SHP77 treated with DMSO at 0.1 percent for 48 hours (cell line): ENCODE measurements at regions not wholly inside any gene's neighbourhood (a gene's known extent, or its start where the extent isn't known, plus 50 kb on each side); places are given as distances from the start of the nearest gene placed in this dataset.
"Not testable (repeated sequence)": the region's sequence is repeated elsewhere in the genome, so short reads cannot be mapped to it uniquely, and the experiment has no call there.

ENCODE experiments used
- DNase-seq: peaks from one replicate; lab custom pipeline; 2025; lab: John Stamatoyannopoulos, UW

DNA sequence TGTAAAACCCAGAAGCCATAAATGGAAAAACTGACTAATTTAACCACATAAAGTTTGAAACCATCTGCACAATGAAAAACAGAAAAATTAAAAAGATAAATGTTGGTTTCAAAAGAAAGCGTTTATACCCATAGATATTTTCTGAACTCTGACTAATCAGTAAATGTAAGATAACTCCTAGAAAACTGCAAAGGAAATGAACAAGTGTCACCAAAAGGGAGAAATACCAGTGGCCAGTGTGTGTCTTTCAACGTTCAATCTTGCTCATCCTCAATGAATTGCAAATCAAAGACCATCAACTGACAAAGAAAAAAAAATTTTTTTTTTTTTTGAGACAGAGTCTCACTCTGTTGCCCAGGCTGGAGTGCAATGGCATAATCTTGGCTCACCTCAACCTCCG lies 180.1 kb downstream of the SYK start:
- no peak for DNase-seq

DNA sequence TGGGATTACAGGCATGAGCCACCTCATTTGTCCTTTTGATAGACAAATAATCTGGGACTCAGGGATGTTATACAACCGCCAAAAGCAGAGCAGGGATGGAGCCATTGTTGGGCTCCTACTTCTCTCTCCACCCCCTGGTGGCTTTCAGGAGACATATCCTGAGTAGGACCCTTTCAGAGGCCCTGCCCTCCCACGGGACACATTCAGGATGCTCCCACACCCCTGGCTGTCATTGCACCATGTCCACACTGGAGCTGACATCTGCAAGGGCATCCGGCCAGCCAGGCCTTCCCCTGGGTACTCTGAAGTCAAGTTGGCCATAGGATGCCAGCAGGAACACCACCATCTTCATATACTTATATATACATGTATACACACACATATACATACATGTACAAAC lies 181.8 kb downstream of the SYK start:
- DNase-seq = no peak

DNA sequence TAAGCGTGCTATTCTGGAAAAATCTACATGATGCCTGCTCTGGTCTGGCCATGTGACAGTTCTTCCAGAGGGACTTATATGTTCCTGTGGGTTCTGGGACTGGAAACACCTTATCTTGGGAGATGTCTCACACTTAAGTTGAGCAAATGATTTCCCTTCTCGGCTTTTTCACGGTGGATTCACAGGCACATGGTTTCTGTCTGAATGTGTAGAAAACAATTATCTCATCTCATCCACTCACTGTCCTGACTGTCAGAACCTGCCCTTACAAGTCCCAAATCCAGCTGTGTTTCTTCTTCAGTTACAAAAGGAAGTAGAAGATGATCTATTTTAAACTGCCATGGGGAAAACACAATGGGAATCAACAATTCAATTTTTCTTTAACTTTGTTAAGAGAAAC lies 184.0 kb downstream of the SYK start:
- DNase-seq = no peak

DNA sequence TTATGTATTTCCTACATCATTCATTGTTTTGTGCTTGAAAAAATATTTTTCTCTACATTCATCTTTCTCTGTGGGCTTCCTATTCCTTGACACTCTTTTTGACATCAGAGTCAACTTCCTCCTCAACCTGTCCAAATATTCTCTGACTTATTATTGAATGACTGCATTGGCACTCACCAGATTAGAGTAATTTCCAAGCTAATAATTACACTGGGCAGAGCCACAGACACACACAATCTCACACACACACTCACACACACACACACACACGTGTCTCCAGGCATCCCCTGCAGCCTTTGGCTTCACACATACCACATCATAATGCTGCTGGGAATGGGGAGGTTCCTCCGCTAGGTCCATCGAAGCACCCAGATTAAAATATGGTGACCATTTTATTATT lies 184.5 kb downstream of the SYK start:
- no peak for DNase-seq

DNA sequence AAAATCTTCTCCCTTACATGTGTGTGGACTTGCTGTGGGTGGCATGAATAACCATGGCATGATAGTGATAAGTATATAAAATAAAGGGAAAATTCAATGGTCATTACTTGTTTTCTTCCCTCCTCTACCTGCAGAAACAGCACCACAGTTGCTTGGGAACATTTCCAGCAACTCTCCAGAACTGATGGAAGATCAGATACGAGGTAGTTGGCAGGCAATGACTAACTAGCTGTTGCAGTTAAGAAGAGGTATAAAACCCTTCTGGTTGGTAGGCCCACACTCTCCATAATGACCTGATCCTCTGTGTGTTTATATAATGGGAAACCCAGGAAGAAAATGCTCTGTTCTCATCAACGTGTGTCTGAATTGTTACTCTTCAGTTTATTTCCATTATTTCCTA lies 185.9 kb downstream of the SYK start:
- no peak for DNase-seq

DNA sequence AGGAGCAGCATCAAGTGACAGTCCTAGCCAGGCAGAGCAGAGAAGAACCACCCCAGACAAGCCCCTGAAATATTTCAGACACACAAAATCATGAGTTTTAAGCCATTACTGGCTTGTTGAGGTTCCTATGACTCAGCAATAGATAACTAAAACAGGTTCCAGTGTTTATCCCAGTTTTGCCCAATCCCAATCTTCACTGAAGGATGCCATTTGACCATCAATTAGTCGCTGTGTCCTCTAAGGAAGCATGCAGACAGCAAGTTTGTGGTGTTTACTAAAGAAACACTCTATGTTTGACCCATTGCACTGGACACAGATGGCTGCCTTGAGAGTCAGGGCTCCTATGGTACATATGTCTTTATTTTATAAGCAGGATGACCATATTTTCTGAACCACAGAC lies 186.7 kb downstream of the SYK start:
- no peak for DNase-seq

DNA sequence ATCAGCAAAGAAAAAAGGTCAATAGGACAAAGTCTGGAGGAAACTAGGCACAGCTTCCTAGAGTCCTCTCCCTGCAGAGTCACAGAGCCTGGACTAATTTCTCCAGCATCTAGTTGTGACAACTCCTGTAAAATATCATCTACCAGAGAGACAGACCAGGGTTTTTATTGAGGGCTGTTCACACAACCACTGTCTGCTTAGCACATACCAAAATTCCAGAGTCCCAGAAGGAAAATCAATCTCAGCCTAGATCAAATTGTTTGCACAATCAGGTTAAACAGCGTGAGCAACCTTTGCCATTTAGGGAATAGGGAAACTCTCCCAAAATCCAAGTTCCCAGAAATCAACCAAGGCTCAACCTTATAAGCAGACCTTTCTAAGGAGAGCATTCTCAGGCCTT lies 190.3 kb downstream of the SYK start:
- DNase-seq = no peak

DNA sequence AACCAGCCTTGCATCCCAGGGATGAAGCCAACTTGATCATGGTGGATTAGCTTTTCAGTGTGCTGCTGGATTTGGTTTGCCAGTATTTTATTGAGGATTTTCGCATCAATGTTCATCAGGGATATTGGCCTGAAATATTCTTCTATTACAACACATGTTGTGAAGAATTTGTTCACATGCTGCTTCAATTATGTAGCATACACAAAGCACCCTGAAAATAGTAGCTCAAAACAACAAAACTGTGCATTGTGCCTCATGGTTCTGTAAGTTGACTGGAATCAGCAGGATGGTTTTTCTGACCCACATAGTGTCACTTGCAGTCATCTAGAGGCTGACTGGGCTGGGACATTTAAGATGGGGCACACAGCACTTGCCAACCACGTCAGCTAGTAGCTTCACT lies 193.9 kb downstream of the SYK start:
- DNase-seq = no peak

DNA sequence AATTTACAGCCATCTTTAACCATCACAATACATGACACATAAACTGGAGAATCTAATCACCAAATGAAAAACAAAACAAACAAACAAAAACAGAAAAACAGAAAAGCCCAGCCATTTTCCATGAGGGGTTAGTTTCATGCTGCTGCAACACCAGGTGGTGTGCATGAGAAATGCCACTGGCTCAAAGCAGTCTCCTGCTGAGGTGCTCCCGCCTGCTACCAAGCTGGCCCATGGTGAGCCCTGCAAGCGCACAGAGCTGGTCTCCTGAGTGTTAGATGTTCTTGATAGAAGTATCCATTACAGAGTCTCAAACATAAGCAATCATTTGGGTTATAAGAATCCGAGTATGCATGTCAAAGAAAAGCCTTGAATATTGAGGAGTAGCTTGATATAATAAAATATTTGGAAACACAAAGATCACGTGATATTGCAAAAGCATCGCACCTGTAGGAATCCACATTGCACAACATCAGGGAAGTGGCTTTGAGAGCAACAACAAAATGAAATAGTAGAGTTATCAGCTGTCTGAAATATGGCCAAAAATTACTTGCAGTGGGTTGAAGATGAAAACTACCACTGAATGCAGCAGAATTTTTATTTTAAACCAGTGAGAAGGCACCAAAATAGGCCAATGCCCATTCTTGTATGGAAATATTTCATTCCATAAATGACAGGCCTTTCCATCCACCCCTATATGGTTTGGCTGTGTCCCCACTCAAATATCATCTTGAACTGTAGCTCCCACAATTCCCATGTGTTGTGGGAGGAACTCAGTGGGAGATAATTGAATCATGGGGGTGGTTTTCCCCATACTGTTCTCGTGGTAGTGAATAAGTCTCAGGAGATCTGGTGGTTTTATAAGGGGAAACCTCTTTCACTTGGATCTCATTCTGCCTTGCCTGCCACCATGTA lies 194.8 kb downstream of the SYK start:
- DNase-seq = no peak

DNA sequence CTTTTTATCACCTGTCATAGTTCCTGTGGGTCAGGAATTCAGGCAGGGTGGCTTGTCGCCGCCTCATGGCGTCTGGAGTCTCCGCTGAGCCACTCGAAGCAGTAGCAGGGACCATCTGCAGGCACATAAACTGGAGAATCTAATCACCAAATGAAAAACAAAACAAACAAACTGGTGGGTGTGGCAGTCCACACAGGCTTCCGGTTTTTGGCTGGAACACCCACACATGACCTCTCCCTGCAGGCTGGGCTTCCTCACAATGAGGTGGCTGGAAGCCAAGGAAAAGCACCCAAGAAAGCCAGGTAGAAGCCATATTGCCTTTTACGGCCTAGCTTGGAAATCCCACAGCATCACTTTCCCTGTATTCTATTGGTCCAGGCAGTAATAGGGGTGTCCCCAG lies 197.0 kb downstream of the SYK start:
- DNase-seq = no peak

DNA sequence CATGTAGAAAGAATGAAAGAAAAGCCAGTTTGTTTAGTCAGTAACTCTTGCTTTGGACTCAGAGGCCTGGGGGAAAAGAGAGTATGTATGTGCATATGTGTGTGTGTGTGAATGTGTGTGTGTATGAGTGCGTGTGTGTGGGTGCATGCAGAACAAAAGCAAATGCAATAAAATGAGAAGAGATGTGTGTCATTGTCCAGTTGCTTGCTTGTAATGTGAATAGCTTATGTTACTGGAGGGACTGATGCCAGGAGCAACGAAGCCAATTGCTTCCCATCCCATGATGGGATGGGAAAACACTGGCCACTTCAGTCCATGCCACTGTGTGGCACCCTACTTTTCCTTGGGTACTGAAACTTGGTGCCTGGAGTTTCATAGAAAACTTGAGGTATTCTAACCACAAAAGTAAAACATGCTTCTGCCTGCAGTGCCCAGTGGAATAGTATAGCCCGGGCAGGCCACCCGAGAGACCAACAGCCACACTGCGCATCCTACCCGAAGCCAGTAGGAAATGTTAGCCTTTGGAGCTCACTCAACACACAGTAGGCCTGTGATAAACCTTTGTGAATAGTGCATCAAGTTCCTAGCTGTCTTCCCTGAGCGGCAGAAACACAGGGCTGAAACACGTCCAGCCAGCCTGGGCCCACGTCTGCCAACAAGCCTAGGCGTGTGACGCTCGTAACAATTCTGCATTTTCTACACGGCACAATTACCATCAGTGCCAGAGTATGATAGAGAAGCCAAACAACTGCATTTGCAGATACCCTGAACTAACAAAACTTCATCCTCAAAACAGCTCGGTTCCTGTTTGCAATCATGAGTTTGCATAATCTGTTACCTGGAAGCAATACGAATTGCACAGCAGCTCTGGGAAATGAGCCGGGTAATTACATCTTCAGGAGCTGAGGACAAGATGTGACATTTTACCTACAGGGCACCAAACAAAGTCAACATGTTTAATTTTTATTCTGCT lies 198.1 kb downstream of the SYK start:
- DNase-seq = no peak

DNA sequence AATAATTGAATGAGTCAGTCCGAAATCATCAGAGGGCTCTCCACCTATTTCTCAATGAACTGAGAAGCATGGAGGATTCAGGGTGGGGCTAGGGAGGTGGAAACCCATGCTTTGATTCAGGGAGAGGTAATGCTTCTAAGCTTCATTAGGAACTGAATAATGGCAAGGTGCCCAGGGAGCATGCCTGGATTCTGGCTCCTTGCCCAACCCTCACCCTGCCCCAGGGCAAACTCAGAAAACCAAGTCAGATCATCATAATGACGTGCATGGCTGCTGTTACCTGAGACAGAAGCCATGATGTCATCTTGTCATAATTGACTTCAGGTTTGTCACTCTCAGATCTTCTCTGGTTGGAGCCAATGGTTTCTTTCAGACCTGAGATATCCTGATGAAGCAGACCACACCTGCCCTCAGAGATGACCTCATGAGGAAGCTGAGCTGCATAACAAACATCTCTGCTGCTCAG lies 199.6 kb downstream of the SYK start:
- DNase-seq = peak; percentile 56

DNA sequence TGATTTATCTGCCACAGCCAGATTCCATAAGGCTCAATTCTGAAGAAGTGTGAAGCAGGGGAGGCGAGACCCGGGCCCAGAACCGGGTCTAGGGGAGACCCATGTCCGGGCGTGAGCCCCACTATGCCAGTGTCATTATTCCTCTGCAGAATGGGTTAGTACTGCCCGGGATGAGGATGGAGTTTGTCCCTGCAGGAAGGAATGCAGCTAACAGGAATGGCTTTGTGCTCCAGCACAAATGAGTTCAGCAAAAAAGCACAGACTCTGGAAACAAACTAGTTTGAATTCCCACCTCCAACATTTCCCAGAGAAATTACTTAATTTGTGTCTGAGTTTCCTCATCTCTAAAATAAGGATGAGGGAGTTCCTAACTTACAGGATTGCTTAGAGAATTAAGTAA lies 202.9 kb downstream of the SYK start:
- no peak for DNase-seq

DNA sequence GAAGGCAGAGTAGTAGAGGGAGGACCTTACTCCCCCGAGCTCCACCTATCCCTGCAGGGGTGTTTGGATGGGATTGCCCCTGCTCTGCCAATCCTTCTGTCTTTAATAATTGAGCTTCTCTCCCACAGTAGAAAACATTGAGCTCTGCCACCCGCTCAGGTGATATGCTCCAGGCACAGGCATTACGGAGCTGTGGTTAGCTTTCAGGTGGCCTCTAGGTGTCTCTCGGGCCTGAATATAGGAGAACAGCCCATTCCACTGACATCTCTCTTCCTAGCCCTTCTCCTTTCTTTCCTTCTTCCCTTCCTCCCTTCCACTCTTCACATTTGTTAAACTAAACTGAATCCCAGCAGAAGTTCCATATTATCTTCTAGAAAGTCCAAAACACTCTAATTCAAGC lies 203.4 kb downstream of the SYK start:
- DNase-seq = no peak

DNA sequence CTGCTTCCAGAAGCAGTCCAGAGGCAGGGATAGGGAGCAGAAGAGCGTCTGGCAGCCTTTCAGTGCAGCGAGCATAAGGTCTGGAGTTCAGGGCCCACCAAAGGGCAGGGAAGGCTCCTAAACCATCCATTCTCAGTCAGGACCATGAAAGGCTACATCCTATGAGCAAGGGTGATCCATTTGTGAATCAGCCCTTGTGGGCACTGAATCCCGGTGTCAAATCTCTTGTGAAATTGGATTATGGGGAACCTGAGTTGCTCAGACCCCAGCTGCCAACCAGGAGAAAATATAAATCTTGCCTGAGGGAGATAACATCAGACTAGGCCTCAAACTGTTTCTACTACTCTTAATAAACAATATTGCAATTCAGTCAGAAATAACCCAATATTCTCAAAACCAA lies 204.4 kb downstream of the SYK start:
- no peak for DNase-seq

DNA sequence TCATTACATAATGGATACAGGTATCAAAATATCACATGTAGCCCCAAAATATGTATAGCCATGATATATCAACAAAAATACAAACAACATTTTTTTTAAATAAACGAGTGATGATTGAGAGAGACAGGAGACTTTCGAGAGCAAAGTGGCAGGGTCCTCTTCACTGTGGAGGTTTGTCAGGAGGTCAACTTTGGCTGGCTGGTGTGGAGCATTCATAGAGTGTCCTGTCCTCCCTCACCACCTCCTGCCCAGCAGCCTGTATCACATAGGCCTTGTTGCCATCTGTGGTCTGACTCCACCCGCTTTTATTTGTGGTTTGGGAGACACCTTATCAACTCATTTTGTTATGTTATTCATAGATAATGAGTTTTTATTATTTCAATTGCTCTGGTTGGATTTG lies 206.9 kb downstream of the SYK start:
- no peak for DNase-seq

DNA sequence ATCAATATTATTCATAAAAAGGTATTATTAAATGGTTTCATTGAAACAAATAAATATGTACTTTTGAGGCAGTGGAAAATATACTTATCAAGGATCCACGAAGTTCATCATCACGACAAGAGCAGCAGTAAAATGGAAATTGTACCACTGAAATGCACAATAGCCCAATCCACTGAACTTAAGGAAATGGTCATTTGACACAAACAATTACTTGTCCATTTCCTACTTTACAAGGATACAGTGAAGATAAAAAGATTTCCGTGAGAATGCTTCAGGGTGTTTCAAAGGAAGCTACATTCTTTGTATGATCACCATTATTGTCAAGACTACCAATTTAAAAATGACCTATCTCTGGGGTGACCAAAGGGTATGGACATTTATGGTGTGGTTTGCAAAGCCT lies 210.3 kb downstream of the SYK start:
- no peak for DNase-seq

DNA sequence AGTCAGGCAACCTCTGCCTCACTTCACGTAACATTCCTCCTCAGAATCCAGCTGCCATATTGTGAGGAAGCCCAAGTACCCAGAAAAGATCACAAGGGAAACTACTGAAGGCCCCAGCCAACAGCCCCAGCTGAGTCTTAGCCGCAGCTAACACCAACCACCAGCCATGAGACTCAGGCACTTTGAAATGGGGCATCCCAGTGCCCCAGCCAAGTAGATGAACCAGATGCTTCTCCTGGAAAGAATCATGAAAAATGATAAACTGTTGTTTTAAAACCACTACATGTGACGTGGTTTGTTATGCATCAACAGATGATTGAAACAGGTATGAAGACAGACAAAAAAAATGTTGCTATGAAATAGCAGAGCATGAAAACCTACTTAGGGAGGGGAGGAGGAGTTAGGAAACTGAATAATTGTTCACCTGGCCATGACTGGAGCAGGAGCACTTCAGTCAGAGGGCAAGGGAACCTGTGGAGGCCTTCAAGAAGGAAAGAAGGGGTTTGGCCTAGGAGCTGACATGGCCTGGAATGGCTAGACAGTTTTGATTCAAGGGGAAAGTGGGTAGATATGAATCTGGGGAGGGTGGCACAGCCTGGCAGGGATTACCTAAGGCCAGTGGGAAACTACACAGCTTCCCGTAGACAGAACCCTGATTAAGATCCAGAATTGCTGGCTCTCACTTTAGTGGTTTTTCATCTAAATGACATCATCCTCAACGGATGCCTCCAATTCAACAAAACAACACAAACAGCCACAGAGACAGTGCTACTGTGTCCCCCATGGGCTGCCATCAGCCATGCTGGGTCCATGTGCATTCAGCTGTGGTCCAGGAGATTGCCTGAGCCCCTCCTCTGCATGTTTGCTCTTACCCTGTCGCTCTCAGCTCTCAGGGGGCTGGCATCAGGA lies 211.6 kb downstream of the SYK start:
- DNase-seq = no peak

DNA sequence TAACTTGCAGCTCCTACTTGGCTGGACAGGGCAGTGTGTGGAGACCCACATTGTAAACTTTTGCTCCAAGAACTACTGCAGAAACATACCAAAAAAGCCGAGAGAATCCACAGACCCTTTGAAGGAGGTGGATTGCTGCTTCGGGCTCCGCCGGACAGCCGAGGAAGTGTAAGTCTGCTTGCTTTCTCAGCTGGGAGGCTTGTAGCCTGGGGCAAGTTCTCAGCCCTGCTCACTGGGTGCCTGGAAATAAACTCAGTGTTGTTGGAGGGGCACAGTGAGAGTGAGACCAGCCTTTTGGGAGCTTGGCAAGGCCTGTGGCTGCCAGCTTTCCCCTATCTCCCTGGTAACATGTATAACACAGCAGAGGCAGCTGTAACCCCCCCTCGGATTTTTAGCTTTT lies 215.6 kb downstream of the SYK start:
- no peak for DNase-seq

DNA sequence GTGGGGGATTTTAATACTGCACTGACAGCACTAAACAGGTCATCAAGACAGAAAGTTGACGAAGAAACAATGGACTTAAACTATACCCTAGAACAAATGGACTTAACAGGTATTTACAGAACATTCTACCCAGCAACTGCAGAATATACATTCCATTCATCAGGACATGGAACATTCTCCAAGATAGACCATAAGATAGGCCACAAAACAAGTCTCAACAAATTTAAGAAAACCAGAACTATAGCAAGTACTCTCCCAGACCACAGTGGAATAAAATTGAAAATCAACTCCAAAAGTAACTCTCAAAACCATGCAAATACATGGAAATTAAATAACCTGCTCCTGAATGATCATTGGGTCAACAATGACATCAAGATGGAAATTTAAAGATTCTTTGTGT lies 218.3 kb downstream of the SYK start:
- not testable (repeated sequence) for DNase-seq

DNA sequence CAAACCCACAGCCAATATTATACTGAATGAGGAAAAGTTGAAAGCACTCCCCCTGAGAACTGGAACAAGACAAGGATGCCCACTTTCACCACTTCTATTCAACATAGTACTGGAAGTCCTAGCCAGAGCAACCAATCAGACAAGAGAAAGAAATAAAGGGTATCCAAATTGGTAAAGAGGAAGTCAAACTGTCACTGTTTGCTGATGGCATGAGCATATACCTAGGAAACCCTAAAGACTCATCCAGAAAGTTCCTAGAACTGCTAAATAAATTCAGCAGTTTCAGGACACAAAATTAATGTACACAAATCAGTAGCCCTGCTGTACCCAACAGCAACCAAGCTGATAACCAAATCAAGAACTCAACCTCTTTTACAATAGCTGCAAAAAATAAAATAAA lies 220.0 kb downstream of the SYK start:
- not testable (repeated sequence) for DNase-seq

DNA sequence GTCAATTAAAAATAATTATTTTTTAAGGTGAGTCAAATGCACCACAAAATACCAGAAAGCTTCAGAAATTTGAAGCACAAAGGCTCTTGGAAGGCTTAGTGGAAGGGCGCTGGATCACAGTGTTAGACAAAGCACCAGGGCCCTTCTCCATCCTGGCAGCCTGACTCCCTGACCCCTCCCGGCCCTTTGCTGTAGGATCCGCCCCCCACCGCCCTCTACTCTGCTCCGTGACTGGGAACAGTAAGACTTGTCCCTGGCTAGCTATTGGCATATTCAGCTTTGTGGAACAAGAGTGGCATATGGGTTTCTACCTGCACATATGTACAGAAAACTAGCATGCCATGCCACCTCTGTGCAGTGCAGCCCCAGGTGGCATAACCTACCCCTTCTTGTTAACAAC lies 222.1 kb downstream of the SYK start:
- no peak for DNase-seq
